ENCODE measurements at regions not wholly inside any gene's neighbourhood (a gene's known extent, or its start where the extent isn't known, plus 50 kb on each side); places are given as distances from the start of the nearest gene placed in this dataset.

DNA sequence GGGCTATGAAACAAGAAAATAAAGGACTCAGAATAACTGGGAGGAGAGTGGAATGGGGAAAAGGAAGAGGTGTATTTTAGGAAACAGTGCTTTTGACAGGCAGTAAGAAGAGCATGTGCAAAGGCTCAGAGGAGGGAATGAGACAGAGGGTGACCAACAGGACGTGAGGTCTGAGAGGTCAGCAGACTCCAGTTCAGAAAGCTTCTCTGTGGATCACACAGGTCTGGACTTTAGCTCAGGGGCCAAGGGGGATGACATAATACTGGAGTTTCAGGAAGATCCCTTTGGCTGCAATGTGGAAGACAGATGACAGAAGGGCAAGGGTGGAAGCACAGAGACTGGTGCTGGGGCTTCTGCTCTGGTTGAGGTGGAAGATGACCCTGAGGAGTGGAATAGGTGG, 489.9 kb upstream of the CDH5 start:
- Histone ChIP-seq H3K36me3 (replicated peaks in 1 of 2; ENCODE audit: control extremely low read depth in 1 of 2, control insufficient read depth in 1 of 2, extremely low read depth in 1 of 2, insufficient read depth in 2 of 2, low read length in 1 of 2) (no peaks in the 10 kb centered on the region), H3K27me3 (replicated peaks in 1 of 4; ENCODE audit: control extremely low read depth in 1 of 4, control insufficient read depth in 3 of 4, insufficient read depth in 4 of 4, low read length in 3 of 4) (no peaks in the 10 kb centered on the region), H3K9me3 (ENCODE audit: control extremely low read depth in 1 of 3, control insufficient read depth in 2 of 3, insufficient read depth in 1 of 3, low read length in 2 of 3) (peaks cover 0 to 2% (median 0%) of the 10 kb centered on the region in 3 donors), H3K79me2 (ENCODE audit: control insufficient read depth, insufficient read depth, low read length) (no peaks in the 10 kb centered on the region), H4K20me1 (ENCODE audit: control insufficient read depth, insufficient read depth, low read length, poor library complexity, severe bottlenecking) (no peaks in the 10 kb centered on the region), H2AFZ (ENCODE audit: insufficient read depth, low read depth, low read length, poor library complexity, severe bottlenecking) (no peak overlapping the region), H3K4me1 (ENCODE audit: control insufficient read depth in 2 of 2, insufficient read depth in 2 of 2, low read length in 2 of 2) (no peaks in the 10 kb centered on the region), H3K4me2 (replicated peaks; ENCODE audit: low read depth, low read length, poor library complexity, severe bottlenecking) (no peak overlapping the region), H3K4me3 (ENCODE audit: control extremely low read depth in 1 of 5, extremely low read depth in 1 of 5, insufficient read depth in 1 of 5, low read depth in 2 of 5, low read length in 4 of 5) (no peak overlapping the region), H3K27ac (ENCODE audit: low read length in 2 of 2) (no peak overlapping the region), H3K9ac (ENCODE audit: low read length) (no peak overlapping the region)
- no peak overlapping the region for H3K27ac Mint-ChIP-seq
- no peaks in the 10 kb centered on the region for H3K9me3 Mint-ChIP-seq (ENCODE audit: insufficient read depth)
- H3K4me1 Mint-ChIP-seq, result no peaks in the 10 kb centered on the region
- no peak for ATAC-seq (ENCODE audit: low read depth)
- H3K4me3 Mint-ChIP-seq, result no peak overlapping the region
- intact Hi-C loops (cut with micrococcal nuclease), result no loop called here
- 50% methylated on average over 1 of the region's 1 CpG for WGBS (ENCODE audit: insufficient coverage)
- ChIA-PET POLR2A (no interaction called here), CTCF (no interaction called here)
- no peak for TF ChIP-seq EZH2 (IDR thresholded peaks at IDR 0.05; ENCODE audit: borderline replicate concordance, insufficient read depth, low read depth, low read length, poor library complexity, severe bottlenecking)
- TF ChIP-seq, protein P1, sequence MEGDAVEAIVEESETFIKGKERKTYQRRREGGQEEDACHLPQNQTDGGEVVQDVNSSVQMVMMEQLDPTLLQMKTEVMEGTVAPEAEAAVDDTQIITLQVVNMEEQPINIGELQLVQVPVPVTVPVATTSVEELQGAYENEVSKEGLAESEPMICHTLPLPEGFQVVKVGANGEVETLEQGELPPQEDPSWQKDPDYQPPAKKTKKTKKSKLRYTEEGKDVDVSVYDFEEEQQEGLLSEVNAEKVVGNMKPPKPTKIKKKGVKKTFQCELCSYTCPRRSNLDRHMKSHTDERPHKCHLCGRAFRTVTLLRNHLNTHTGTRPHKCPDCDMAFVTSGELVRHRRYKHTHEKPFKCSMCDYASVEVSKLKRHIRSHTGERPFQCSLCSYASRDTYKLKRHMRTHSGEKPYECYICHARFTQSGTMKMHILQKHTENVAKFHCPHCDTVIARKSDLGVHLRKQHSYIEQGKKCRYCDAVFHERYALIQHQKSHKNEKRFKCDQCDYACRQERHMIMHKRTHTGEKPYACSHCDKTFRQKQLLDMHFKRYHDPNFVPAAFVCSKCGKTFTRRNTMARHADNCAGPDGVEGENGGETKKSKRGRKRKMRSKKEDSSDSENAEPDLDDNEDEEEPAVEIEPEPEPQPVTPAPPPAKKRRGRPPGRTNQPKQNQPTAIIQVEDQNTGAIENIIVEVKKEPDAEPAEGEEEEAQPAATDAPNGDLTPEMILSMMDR (IDR thresholded peaks at IDR 0.05), result no peak
- no peak for DNase-seq
- no peaks in the 10 kb centered on the region for H3K27me3 Mint-ChIP-seq

DNA sequence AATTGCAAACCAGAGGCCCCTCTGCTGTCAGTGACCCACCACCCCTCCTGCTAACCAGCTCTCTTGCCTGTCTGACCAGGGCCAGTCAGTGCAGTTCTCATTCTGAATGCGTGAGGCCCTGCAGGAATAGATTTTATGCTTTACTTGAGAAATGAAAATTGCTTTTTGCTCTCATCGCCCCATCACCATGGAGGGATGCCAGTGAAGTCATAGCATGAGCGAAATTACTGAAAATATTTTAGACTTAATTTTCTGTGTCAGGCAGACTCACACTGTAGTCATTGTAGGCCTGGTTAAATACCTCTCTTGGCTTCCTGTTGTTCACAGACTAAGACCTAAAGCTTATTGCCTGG, 490.5 kb upstream of the CDH5 start:
- Mint-ChIP-seq H3K27ac (no peak overlapping the region), H3K9me3 (ENCODE audit: insufficient read depth) (no peaks in the 10 kb centered on the region), H3K4me1 (no peaks in the 10 kb centered on the region), H3K27me3 (no peaks in the 10 kb centered on the region), H3K4me3 (no peak overlapping the region)
- no CpG with 5 or more reads among the region's 3 CpGs for WGBS (ENCODE audit: insufficient coverage)
- ATAC-seq (ENCODE audit: low read depth), result no peak
- Histone ChIP-seq H3K9me3 (ENCODE audit: control extremely low read depth in 1 of 3, control insufficient read depth in 2 of 3, insufficient read depth in 1 of 3, low read length in 2 of 3) (peaks cover 0 to 2% (median 0%) of the 10 kb centered on the region in 3 donors), H3K79me2 (ENCODE audit: control insufficient read depth, insufficient read depth, low read length) (no peaks in the 10 kb centered on the region), H3K9ac (ENCODE audit: low read length) (no peak overlapping the region), H3K4me3 (ENCODE audit: control extremely low read depth in 1 of 5, extremely low read depth in 1 of 5, insufficient read depth in 1 of 5, low read depth in 2 of 5, low read length in 4 of 5) (no peak overlapping the region), H4K20me1 (ENCODE audit: control insufficient read depth, insufficient read depth, low read length, poor library complexity, severe bottlenecking) (no peaks in the 10 kb centered on the region), H3K27me3 (replicated peaks in 1 of 4; ENCODE audit: control extremely low read depth in 1 of 4, control insufficient read depth in 3 of 4, insufficient read depth in 4 of 4, low read length in 3 of 4) (no peaks in the 10 kb centered on the region), H3K4me2 (replicated peaks; ENCODE audit: low read depth, low read length, poor library complexity, severe bottlenecking) (no peak overlapping the region), H3K4me1 (ENCODE audit: control insufficient read depth in 2 of 2, insufficient read depth in 2 of 2, low read length in 2 of 2) (no peaks in the 10 kb centered on the region), H2AFZ (ENCODE audit: insufficient read depth, low read depth, low read length, poor library complexity, severe bottlenecking) (no peak overlapping the region), H3K36me3 (replicated peaks in 1 of 2; ENCODE audit: control extremely low read depth in 1 of 2, control insufficient read depth in 1 of 2, extremely low read depth in 1 of 2, insufficient read depth in 2 of 2, low read length in 1 of 2) (no peaks in the 10 kb centered on the region), H3K27ac (ENCODE audit: low read length in 2 of 2) (no peak overlapping the region)
- ChIA-PET POLR2A (no interaction called here), CTCF (no interaction called here)
- TF ChIP-seq, protein P1 (IDR thresholded peaks at IDR 0.05), result no peak
- DNase-seq, result no peak
- intact Hi-C loops (cut with micrococcal nuclease), result no loop called here
